Effector CD4-positive, alpha-beta T cell (primary cell): ENCODE measurements at regions not wholly inside any gene's neighbourhood (a gene's known extent, or its start where the extent isn't known, plus 50 kb on each side); places are given as distances from the start of the nearest gene placed in this dataset.
"Not testable (repeated sequence)": the region's sequence is repeated elsewhere in the genome, so short reads cannot be mapped to it uniquely, and the experiment has no call there.

Experiments used
- DNase-seq: peaks from one replicate; pipeline ENCODE4 v3.0.0-alpha.2; 2020

DNA sequence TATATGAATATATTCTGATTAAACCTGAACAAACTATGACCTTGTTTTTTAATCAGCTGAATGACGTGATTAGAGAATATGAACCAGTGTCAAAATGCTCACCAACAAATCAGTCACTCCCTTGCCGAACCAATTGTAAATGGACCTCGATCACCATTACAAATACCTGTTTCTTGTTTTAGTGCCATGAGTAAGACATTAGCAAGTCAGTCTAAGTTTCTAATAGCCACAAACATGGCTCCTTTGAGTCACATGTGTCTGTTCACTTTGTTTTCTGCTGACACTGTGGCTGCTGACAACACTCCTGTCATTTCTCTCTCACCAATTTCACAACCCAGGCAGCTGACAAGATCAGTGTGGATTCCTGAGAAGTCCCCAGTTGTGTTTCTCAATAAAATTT lies 286.2 kb upstream of the MDGA2 start:
- DNase-seq: no peak

DNA sequence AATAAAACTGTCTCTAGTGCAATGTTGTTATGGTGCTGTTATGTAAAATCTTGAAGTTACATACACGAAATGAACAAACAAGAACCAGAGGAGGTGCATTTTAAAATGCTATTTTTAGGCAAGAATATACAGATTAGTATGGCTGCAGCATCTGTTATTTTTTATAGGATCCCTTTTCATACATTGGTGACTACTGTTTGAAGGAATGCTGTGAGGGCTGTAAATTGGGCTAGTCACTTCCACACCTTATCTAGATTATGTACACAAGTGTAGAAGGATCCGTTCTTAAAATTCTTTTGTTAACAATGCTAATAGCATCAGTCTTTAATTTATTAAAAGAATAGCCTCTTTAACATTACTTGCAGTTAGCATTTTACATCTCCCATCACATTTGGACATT lies 284.3 kb upstream of the MDGA2 start:
- DNase-seq: no peak

DNA sequence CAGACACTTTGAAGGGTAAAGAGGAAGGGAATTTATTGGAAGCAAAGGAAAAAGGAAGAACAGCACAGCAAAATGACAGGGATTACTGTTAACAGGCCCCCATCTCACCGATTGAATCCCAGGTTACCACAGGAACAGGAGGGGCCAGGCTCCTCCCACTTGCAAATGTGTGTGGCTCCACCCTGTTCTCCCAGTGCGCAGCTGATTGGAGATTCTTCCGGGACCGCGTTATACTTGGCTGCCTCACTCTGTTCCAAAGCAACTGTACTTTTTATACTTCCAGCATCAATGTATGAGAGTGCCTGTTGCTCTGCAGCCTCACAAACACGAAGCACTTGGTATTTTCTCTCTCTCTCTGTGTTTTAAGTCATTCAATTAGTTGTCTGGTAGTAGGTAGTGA lies 273.6 kb upstream of the MDGA2 start:
- DNase-seq: no peak

DNA sequence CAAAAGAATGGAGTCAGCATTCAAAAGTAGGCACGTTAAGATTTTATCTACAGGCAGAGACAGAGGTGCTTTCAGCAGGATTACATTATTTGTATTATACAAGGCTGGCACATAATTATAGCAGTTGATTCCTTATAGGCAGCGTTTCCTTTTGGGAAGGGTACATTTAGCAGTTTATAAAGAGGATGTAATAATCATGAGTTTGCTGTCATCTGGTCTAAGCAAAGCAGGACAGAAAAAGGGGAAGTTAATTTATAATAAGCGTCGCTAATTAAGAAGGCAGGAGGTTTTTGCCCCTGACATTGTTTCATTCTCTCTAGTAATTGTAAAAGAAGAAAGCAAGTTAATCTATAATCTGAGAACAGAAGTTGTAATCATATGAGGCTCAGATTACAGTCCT lies 259.9 kb upstream of the MDGA2 start:
- DNase-seq: no peak

- no peak for DNase-seq
Observed at GRCh38 chr14:47929334-47929733, 253.9 kb upstream of the MDGA2 start.

DNA sequence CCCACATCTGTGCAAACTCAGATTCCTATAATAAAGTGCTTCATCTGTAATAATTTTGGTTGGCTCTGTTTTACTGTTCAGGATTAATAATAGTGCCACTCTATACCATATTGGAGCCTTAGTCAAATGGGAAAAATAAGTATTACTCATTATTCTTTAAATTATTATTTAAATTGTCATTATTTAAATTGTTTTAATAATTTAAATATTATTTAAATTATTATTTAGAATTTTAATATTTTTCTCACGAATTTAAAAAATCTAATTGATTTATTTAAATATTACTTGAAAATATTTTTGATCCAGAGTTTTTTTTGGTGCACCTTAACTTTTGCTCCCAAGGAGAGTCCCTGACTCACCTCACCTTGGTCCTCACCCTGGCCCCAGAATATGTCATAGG lies 245.7 kb upstream of the MDGA2 start:
- DNase-seq: no peak

- no peak for DNase-seq
Observed at GRCh38 chr14:47919997-47920396, 244.6 kb upstream of the MDGA2 start.

DNA sequence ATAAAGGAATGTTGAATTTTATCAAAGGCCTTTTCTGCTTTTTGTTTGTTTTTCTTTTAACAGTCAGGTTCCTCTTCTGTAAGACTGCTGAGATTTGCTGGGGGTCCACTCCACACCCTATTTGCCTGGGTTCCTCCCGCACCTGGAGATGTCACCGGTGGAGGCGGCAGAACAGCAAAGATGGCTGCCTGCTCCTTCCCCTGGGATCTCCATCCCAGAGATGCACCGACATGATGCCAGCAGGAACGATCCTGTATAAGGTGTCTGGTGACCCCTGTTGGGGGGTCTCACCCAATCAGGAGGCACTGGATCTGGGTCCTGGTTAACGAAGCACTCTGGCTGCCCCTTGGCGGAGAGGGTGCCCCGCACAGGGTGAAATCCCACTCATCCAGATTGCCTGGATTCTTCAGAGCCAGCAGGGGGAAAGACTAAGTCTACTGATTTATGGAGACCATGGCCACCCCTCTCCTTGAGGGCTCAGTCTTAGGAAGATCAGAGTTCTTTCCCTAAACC lies 244.0 kb upstream of the MDGA2 start:
- no peak for DNase-seq

- DNase-seq: no peak
Observed at GRCh38 chr14:47917344-47917954, 242.0 kb upstream of the MDGA2 start.

DNA sequence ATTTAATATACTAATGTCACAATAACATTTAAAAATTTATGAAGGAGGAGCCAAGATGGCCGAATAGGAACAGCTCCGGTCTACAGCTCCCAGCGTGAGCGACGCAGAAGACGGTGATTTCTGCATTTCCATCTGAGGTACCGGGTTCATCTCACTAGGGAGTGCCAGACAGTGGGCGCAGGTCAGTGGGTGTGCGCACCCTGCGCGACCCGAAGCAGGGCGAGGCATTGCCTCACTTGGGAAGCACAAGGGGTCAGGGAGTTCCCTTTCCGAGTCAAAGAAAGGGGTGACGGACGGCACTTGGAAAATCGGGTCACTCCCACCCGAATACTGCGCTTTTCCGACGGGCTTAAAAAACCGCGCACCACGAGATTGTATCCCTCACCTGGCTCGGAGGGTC lies 225.7 kb upstream of the MDGA2 start:
- not testable (repeated sequence) for DNase-seq

DNA sequence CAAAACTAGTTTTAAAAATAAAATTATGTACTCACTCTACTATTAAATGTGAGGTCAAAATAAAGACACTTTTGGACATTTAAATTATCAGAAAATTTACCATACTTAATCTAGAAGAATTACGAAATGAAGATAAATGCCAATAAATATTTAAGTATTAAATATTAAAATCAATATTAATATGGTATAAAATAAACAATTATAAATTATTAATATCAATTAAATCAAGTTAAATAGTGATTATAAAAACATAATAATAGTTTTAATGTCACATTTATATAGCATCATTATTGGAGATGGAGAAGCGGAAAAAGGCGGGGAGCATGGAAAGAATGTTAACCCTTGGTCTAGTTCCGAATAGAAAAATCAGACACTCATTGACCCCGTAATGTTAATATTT lies 224.3 kb upstream of the MDGA2 start:
- DNase-seq: no peak

- no peak for DNase-seq
Observed at GRCh38 chr14:47874350-47874749, 198.9 kb upstream of the MDGA2 start.

DNA sequence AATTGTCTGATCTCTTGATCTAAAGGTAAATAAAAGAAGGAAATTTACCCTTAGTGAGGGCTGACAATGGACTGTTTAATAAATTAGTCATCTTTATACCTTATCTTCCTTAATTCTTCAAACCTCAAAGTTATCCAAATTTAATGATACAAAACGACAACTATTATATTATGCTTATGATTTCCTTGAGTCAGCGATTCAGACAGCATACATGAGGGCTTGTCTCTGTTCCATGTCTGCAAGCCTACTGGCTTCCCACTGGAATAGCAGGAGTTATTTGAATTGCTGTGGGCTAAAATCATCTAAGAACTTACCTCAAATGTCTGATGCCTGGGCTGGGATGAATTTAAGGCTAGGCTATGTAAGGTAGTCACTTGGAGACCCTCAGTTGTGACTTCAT lies 197.2 kb upstream of the MDGA2 start:
- DNase-seq: no peak

DNA sequence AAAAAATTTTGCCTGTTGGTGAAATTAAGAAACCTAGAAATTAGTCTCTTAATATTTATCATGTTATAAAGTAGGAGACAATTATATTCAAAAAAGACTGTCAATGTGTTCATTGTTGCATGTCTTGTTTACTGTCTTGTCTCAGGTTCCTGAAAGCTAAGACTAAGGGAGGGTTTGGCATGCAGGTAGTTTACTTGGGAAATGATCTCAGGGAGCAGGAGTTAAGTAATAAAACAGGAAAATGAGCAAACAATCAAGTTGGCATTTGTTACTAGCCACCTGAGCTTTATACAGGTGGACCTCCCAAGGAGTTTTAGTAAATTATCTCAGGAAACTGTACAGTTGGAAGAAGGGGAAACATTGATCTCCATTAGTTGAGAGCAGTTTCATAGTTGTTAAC lies 188.0 kb upstream of the MDGA2 start:
- no peak for DNase-seq

DNA sequence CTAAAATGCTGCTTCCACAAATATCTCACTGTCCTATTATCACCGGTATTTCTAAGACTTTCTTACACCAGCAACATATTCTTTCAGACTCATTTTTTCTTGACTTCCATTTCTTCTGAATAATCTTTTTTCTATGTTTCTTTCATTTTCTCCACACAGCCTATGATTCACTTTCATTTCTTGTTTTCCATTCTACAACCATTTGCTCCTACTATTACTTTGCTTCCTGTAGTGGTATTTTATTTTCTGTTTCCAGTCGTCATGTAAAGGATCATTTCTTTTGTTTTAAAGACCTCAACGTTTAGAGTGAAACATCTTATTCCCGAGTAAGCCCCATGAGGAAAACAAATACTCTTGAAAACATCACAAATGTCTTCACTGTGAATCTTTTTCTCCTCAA lies 182.2 kb upstream of the MDGA2 start:
- DNase-seq: no peak

- no peak for DNase-seq
Observed at GRCh38 chr14:47852278-47852677, 176.9 kb upstream of the MDGA2 start.

- DNase-seq: no peak
Observed at GRCh38 chr14:47846008-47846407, 170.6 kb upstream of the MDGA2 start.

- no peak for DNase-seq
Observed at GRCh38 chr14:47843236-47843635, 167.8 kb upstream of the MDGA2 start.

GRCh38 chr14:47833011-47833410 lies 157.6 kb upstream of the MDGA2 start:
- DNase-seq: no peak

DNA sequence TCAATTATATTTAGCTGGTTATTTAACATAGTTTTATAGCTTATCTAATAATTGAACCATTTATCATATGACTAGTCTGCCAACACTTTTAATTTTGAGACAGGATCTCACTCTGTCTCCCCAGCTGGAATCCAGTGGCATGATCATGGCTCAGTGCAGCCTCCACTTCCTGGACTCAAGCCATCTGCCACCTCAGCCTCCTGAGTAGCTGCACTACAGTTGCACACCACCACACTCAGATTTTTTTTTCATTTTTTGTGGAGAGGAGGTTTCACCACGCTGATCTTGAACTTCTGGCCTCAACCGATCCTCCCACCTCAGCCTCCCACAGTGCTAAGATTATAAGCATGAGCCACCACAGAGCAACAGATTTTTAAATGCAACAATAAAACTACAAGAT lies 151.4 kb upstream of the MDGA2 start:
- DNase-seq: no peak

- DNase-seq: no peak
Observed at GRCh38 chr14:47822326-47822725, 146.9 kb upstream of the MDGA2 start.

DNA sequence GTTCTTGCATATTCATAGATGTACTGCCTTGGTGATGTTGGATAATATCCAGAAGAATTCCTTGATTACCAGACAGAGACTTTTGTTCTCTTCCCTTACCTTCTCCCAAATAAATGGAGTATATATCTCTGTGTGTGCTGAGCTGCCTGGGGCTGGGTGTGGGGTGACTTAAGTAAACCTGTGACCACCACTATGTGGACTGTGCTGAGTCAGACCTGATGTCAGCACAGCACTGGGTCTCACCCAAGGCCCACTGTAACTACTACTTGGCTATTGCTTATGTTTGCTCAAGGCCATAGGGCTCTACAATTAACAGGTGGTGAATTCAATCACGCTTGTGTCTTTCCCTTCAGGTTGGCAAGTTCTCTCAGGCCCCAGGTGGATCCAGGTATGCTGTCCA lies 145.7 kb upstream of the MDGA2 start:
- no peak for DNase-seq

DNA sequence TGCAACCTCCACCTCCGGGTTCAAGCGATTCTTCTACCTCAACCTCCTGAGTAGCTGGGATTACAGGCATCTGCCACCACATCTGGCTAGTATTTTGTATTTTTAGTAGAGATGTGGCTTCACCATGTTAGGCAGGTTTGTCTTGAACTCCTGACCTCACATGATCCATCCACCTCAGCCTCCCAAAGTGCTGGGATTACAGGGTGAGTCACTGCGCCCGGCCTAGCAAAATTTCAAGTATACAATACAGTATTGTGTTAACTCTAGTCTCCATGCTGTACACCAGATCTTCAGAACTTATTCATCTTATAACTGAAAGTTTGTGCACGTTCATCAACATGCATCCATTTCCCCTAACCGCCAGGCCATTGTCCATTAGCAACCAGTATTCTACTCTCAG lies 115.1 kb upstream of the MDGA2 start:
- DNase-seq: no peak

- no peak for DNase-seq
Observed at GRCh38 chr14:47785058-47785457, 109.7 kb upstream of the MDGA2 start.

DNA sequence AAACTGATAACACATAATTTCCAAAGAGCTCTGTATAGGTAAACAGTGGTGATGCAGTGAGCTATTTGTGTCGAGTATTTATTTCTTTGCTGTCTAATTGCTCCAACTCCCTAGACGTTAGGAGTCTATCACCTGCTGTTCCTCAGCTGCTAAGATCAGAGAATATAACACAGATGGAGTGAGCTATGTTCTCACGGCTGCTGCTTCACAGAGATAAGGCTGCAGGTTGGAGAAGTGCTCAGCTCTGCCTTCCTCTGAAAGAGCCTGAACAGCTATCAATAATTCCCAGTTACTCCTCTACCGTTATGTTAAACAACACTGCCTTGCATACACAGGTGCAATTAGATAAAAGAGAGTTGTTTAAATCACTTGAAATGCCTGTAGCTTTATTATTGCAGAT lies 103.2 kb upstream of the MDGA2 start:
- DNase-seq: no peak

DNA sequence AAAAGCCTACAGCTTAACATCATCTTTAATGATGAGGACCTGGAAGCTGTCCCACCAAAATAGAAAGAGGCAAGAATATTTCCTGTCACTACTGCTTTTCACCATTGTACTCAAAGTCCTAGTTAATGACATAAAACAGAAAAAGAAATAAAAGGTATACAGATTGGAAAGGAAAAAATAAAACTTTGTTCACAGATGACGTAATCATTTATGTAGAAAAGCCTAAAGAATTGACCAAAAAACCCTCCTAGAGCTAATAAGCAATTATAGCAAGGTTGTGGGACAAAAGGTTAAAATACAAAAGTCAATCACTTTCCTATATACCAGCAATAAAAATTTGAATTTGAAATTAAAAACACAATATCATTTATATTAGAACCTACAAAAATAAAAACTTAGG lies 97.2 kb upstream of the MDGA2 start:
- DNase-seq: no peak
